Left colon (tissue), 2 donors: ENCODE measurements at regions not wholly inside any gene's neighbourhood (a gene's known extent, or its start where the extent isn't known, plus 50 kb on each side); places are given as distances from the start of the nearest gene placed in this dataset.

Source experiments
- ATAC-seq: fragments of 200-7000 bp; cut with Tn5 transposase; one replicate; pipeline ENCODE4 v1.9.1; 2020; ENCODE audit warnings: mild to moderate bottlenecking, moderate library complexity
- DNase-seq, 2 donors: peaks; one replicate each; pipeline ENCODE4 v3.0.0-alpha.2; 2020
- intact Hi-C, 2 donors: fragments of 100-400 bp; cut with DNase I in 1 of 2; cut with micrococcal nuclease in 1 of 2; formaldehyde crosslinking; loops; one replicate each; pipeline versions ENCODE4 v1.11.2 to v1.14.0; 2022; cut with DNase I, micrococcal nuclease
- donor health status: DM: no; HTN: no; CAD: no.
- donor health status: DM: yes; HTN: yes; CAD: no.

- intact Hi-C loops, result no loop called here
- no peak for DNase-seq
- ATAC-seq, result no peak
Measured at GRCh38 chr2:15714609-15715008, 122.9 kb downstream of the DDX1 start.

- DNase-seq, result no peak
- ATAC-seq, result no peak
- intact Hi-C loops, result no loop called here
Measured at GRCh38 chr2:15715596-15715995, 123.9 kb downstream of the DDX1 start.

- no peak for ATAC-seq
- intact Hi-C loops, result no loop called here
- no peak for DNase-seq
Measured at GRCh38 chr2:15718103-15718943, 126.7 kb downstream of the DDX1 start.

- ATAC-seq (no peak), DNase-seq (no peak)
- intact Hi-C loops, result no loop called here
Measured at GRCh38 chr2:15718944-15719323, 127.3 kb downstream of the DDX1 start.

GRCh38 chr2:15719566-15720313, 128.1 kb downstream of the DDX1 start:
- DNase-seq (no peak), ATAC-seq (no peak)
- intact Hi-C loops, result no loop called here

GRCh38 chr2:15720561-15721307, 129.1 kb downstream of the DDX1 start:
- no peak for DNase-seq
- ATAC-seq, result no peak
- intact Hi-C loops, result no loop called here

- ATAC-seq (no peak), DNase-seq (no peak)
- intact Hi-C loops, result no loop called here
Measured at GRCh38 chr2:15721411-15722067, 129.9 kb downstream of the DDX1 start.

GRCh38 chr2:15722980-15723379, 131.3 kb downstream of the DDX1 start:
- ATAC-seq (no peak), DNase-seq (no peak)
- intact Hi-C loops, result no loop called here

- no peak for DNase-seq
- intact Hi-C loops, result no loop called here
- no peak for ATAC-seq
Measured at GRCh38 chr2:15724235-15724634, 132.6 kb downstream of the DDX1 start.

GRCh38 chr2:15725101-15725781, 133.6 kb downstream of the DDX1 start:
- intact Hi-C loops, result no loop called here
- ATAC-seq, result no peak
- DNase-seq, result no peak

- no peak for ATAC-seq
- intact Hi-C loops, result no loop called here
- DNase-seq, result no peak
Measured at GRCh38 chr2:15725782-15726112, 134.1 kb downstream of the DDX1 start.

GRCh38 chr2:15726321-15727057, 134.8 kb downstream of the DDX1 start:
- no peak for DNase-seq
- intact Hi-C loops, result no loop called here
- ATAC-seq, result no peak

GRCh38 chr2:15727396-15728244, 136.0 kb downstream of the DDX1 start:
- no peak for ATAC-seq
- no peak for DNase-seq
- intact Hi-C loops, result no loop called here

GRCh38 chr2:15728245-15728938, 136.7 kb downstream of the DDX1 start:
- no peak for ATAC-seq
- DNase-seq, result no peak
- intact Hi-C loops, result no loop called here

GRCh38 chr2:15729001-15729400, 137.3 kb downstream of the DDX1 start:
- intact Hi-C loops, result no loop called here
- DNase-seq (no peak), ATAC-seq (no peak)

GRCh38 chr2:15729709-15730544, 138.3 kb downstream of the DDX1 start:
- intact Hi-C loops, result no loop called here
- ATAC-seq (no peak), DNase-seq (no peak)
